Right lobe of liver (tissue), 4 donors: ENCODE measurements at regions not wholly inside any gene's neighbourhood (a gene's known extent, or its start where the extent isn't known, plus 50 kb on each side); places are given as distances from the start of the nearest gene placed in this dataset.

Experiments
- CTCF ChIP-seq, 4 donors: fragments of 200-600 bp in 3 of 4; fragments of 450-650 bp in 1 of 4; IDR thresholded peaks; one replicate each; pipeline versions ENCODE4 v1.5.1 to v1.8.0; 2016 to 2022; ENCODE audit warnings: antibody characterized with exemption in 4 of 4, mild to moderate bottlenecking in 2 of 4
- POLR2A ChIP-seq: fragments of 450-650 bp; IDR thresholded peaks from one replicate; pipeline ENCODE4 v1.6.1; 2017; ENCODE audit warnings: antibody characterized with exemption, mild to moderate bottlenecking
- donor health status: DM: no; HTN: no; CAD: no.
- donor health status: DM: no; HTN: no; CAD: no.
- donor health status: DM: no; HTN: yes; CAD: no.

- TF ChIP-seq CTCF (IDR thresholded peaks at IDR 0.05) (no peak), POLR2A (no peak)
Measured at GRCh38 chr4:11196927-11197522, 231.7 kb downstream of the HS3ST1 start.
